H1 (cell line): ENCODE measurements at regions not wholly inside any gene's neighbourhood (a gene's known extent, or its start where the extent isn't known, plus 50 kb on each side); places are given as distances from the start of the nearest gene placed in this dataset.

Experiments used
- CTCF ChIA-PET: fragments of 300-600 bp; sonication (Branson Sonifier 250); formaldehyde crosslinking; loops from one replicate; lab custom pipeline; 2021; ENCODE audit not compliant: partially characterized antibody; lab: Charles Lee
- POLR2A ChIA-PET: fragments of 300-600 bp; sonication (Branson Sonifier 250); formaldehyde crosslinking; loops from one replicate; lab custom pipeline; 2021; ENCODE audit warnings: inconsistent platforms; ENCODE audit not compliant: partially characterized antibody; lab: Charles Lee
- DNase-seq, 2 experiments: peaks; one replicate each; pipeline versions ENCODE4 v3.0.0 to v3.0.0-alpha.2; 2010 to 2022; ENCODE audit warnings: low spot score in 2 of 2, low read depth in 1 of 2, mixed read lengths in 1 of 2
- FAIRE-seq: peaks from 2 replicates; lab custom pipeline; 2011; peaks lifted over from hg19 to GRCh38; lab: Jason Lieb, UNC
- H2AFZ ChIP-seq: 2 replicates; pipeline ENCODE4 v1.8.1; 2012; ENCODE audit warnings: low read length, inconsistent platforms
- H2AK5ac ChIP-seq: 2 replicates; pipeline ENCODE4 v1.6.1; 2013; ENCODE audit warnings: low read depth, low read length
- H2BK120ac ChIP-seq: replicated peaks from 2 replicates; pipeline ENCODE3; 2013; ENCODE audit warnings: low read depth, low read length, inconsistent platforms
- H2BK12ac ChIP-seq: 2 replicates; pipeline ENCODE4 v1.6.1; 2013; ENCODE audit warnings: low read depth, low read length
- H2BK15ac ChIP-seq: 2 replicates; pipeline ENCODE4 v1.6.1; 2013; ENCODE audit warnings: low read length
- H2BK20ac ChIP-seq: 2 replicates; pipeline ENCODE4 v1.6.1; 2013; ENCODE audit warnings: low read length
- H2BK5ac ChIP-seq: 2 replicates; pipeline ENCODE4 v1.6.1; 2013; ENCODE audit warnings: low read depth, low read length
- H3K14ac ChIP-seq: 2 replicates; pipeline ENCODE4 v1.6.1; 2013; ENCODE audit warnings: inconsistent platforms; ENCODE audit not compliant: insufficient read length
- H3K18ac ChIP-seq: 2 replicates; pipeline ENCODE4 v1.6.1; 2013; ENCODE audit warnings: low read length; ENCODE audit errors: extremely low read depth
- H3K23ac ChIP-seq: 2 replicates; pipeline ENCODE4 v1.6.1; 2013; ENCODE audit warnings: inconsistent platforms; ENCODE audit not compliant: insufficient read length
- H3K23me2 ChIP-seq: 2 replicates; pipeline ENCODE4 v1.6.1; 2013; ENCODE audit warnings: low read depth, low read length
- H3K27ac ChIP-seq: 2 replicates; pipeline ENCODE4 v1.6.1; 2011; ENCODE audit warnings: low read depth, low read length, inconsistent platforms
- H3K27me3 ChIP-seq, 4 experiments: replicated peaks in 1 of 4; 1 replicate in 1 of 4; 2 replicates in 3 of 4; pipeline versions ENCODE4 v1.6.1 to v1.8.1; 2011 to 2013; ENCODE audit warnings: low read length in 3 of 4, mild to moderate bottlenecking in 3 of 4, inconsistent platforms in 2 of 4, mixed read lengths in 2 of 4, moderate library complexity in 1 of 4; ENCODE audit not compliant: control insufficient read depth in 3 of 4, insufficient read depth in 3 of 4; ENCODE audit errors: extremely low read depth in 1 of 4
- H3K36me3 ChIP-seq, 4 experiments: 2 replicates each; pipeline versions ENCODE4 v1.6.1 to v1.8.1; 2011 to 2013; ENCODE audit warnings: mild to moderate bottlenecking in 4 of 4, low read length in 3 of 4, moderate library complexity in 2 of 4, control low read depth in 1 of 4, inconsistent platforms in 1 of 4; ENCODE audit not compliant: insufficient read depth in 4 of 4, control insufficient read depth in 2 of 4
- H3K4ac ChIP-seq: replicated peaks from 2 replicates; pipeline ENCODE3; 2013; ENCODE audit warnings: low read length, low read depth, mixed read lengths, inconsistent platforms; ENCODE audit not compliant: insufficient read length
- H3K4me1 ChIP-seq, 4 experiments: replicated peaks in 1 of 4; 1 replicate in 1 of 4; 2 replicates in 3 of 4; pipeline versions ENCODE4 v1.6.1 to v1.8.1; 2011 to 2013; ENCODE audit warnings: low read length in 3 of 4, inconsistent platforms in 2 of 4, mixed read lengths in 1 of 4; ENCODE audit not compliant: insufficient read depth in 4 of 4, control insufficient read depth in 3 of 4
- H3K4me2 ChIP-seq, 2 experiments: 2 replicates each; pipeline versions ENCODE4 v1.6.1 to v1.8.1; 2011 to 2013; ENCODE audit warnings: low read depth in 2 of 2, low read length in 2 of 2, control low read depth in 1 of 2, inconsistent platforms in 1 of 2, mild to moderate bottlenecking in 1 of 2; ENCODE audit not compliant: insufficient read depth in 1 of 2
- H3K4me3 ChIP-seq, 4 experiments: fragments of 200-600, 300-600 bp in 1 of 4; sonication (generic), shearing (Covaris generic), sonication (Bioruptor Twin) in 1 of 4; 2 replicates each; pipeline versions ENCODE4 v1.5.1 to v1.8.1; 2011 to 2016; ENCODE audit warnings: low read length in 4 of 4, low read depth in 3 of 4, control low read depth in 2 of 4, inconsistent platforms in 2 of 4, mild to moderate bottlenecking in 2 of 4, mixed read lengths in 1 of 4, moderate library complexity in 1 of 4; ENCODE audit not compliant: insufficient read depth in 2 of 4; ENCODE audit errors: extremely low read depth in 1 of 4
- H3K56ac ChIP-seq: replicated peaks from 2 replicates; pipeline ENCODE3; 2013; ENCODE audit warnings: low read depth, mild to moderate bottlenecking, mixed read lengths, low read length, inconsistent platforms; ENCODE audit not compliant: insufficient read length
- H3K79me1 ChIP-seq: 2 replicates; pipeline ENCODE4 v1.6.1; 2013; ENCODE audit warnings: low read depth, low read length, control low read depth
- H3K79me2 ChIP-seq, 2 experiments: 2 replicates each; pipeline versions ENCODE4 v1.6.1 to v1.8.1; 2012 to 2013; ENCODE audit warnings: low read length in 2 of 2, mild to moderate bottlenecking in 2 of 2, inconsistent platforms in 1 of 2; ENCODE audit not compliant: insufficient read depth in 2 of 2, control insufficient read depth in 1 of 2
- H3K9ac ChIP-seq, 4 experiments: replicated peaks in 1 of 4; 1 replicate in 1 of 4; 2 replicates in 3 of 4; pipeline versions ENCODE4 v1.6.1 to v1.8.1; 2011 to 2013; ENCODE audit warnings: low read depth in 3 of 4, low read length in 3 of 4, control low read depth in 2 of 4, mild to moderate bottlenecking in 2 of 4, moderate library complexity in 2 of 4, inconsistent platforms in 1 of 4; ENCODE audit errors: extremely low read depth in 1 of 4
- H3K9me3 ChIP-seq, 2 experiments: 2 replicates each; pipeline versions ENCODE4 v1.6.1 to v1.8.1; 2012 to 2013; ENCODE audit warnings: mild to moderate bottlenecking in 2 of 2, moderate library complexity in 2 of 2, control low read depth in 1 of 2, inconsistent platforms in 1 of 2, low read depth in 1 of 2, low read length in 1 of 2, mixed read lengths in 1 of 2; ENCODE audit not compliant: insufficient read depth in 2 of 2
- H4K20me1 ChIP-seq, 2 experiments: replicated peaks in 1 of 2; 2 replicates each; pipeline versions ENCODE3 to v1.8.1; 2011 to 2013; ENCODE audit warnings: inconsistent platforms in 2 of 2, low read length in 2 of 2, mild to moderate bottlenecking in 1 of 2; ENCODE audit not compliant: insufficient read depth in 2 of 2, control insufficient read depth in 1 of 2
- H4K5ac ChIP-seq: 2 replicates; pipeline ENCODE4 v1.6.1; 2013; ENCODE audit warnings: low read length, low read depth, mixed read lengths, inconsistent platforms; ENCODE audit not compliant: insufficient read length
- H4K8ac ChIP-seq: 2 replicates; pipeline ENCODE4 v1.8.0; 2013; ENCODE audit warnings: mild to moderate bottlenecking, moderate library complexity, low read length, inconsistent platforms; ENCODE audit not compliant: insufficient read depth; ENCODE audit errors: extremely low read depth
- H4K91ac ChIP-seq: replicated peaks from 2 replicates; pipeline ENCODE3; 2013; ENCODE audit warnings: low read length, mixed read lengths, inconsistent platforms; ENCODE audit not compliant: insufficient read length
- BRCA1 ChIP-seq: IDR thresholded peaks from 2 replicates; pipeline ENCODE4 v1.6.1; 2012; ENCODE audit warnings: low read depth, low read length, improper control_type of control experiment
- HDAC6 ChIP-seq: IDR thresholded peaks from one replicate; pipeline ENCODE4 v1.7.1; 2012; ENCODE audit warnings: low read depth, mild to moderate bottlenecking, inconsistent platforms, low read length, moderate library complexity
- NANOG ChIP-seq: IDR thresholded peaks from 2 replicates; pipeline ENCODE4 v1.6.1; 2011; ENCODE audit warnings: low read length, low read depth, mild to moderate bottlenecking, inconsistent platforms; ENCODE audit not compliant: insufficient read depth, poor library complexity, severe bottlenecking
- SRF ChIP-seq: IDR thresholded peaks from 2 replicates; pipeline ENCODE4 v1.6.1; 2011; ENCODE audit warnings: mild to moderate bottlenecking, low read depth, low read length, moderate library complexity
- TAF7 ChIP-seq: optimal IDR thresholded peaks from 2 replicates; pipeline ENCODE3; 2011; ENCODE audit warnings: low read depth, mild to moderate bottlenecking, inconsistent platforms, low read length, moderate library complexity, borderline replicate concordance
- TEAD4 ChIP-seq: IDR thresholded peaks from 2 replicates; pipeline ENCODE4 v1.6.1; 2012; ENCODE audit warnings: low read depth, low read length, inconsistent platforms, mixed read lengths
- ZNF274 ChIP-seq: IDR thresholded peaks from 2 replicates; pipeline ENCODE4 v1.7.0; 2012; ENCODE audit warnings: low read length, borderline replicate concordance; ENCODE audit errors: extremely low read depth

- Histone ChIP-seq H4K8ac (no peak overlapping the region), H2BK15ac (no peak overlapping the region), H4K20me1 (no peaks in the 10 kb centered on the region), H3K79me2 (no peaks in the 10 kb centered on the region), H2BK120ac (no peak overlapping the region), H2BK12ac (no peak overlapping the region), H3K14ac (no peak overlapping the region), H2BK20ac (no peak overlapping the region), H3K4me2 (no peak overlapping the region), H3K23me2 (no peaks in the 10 kb centered on the region), H3K36me3 (no peaks in the 10 kb centered on the region), H3K9me3 (no peaks in the 10 kb centered on the region), H3K23ac (no peak overlapping the region), H3K27me3 (no peaks in the 10 kb centered on the region), H2BK5ac (no peak overlapping the region), H3K4me3 (no peak overlapping the region), H3K18ac (no peak overlapping the region), H4K91ac (no peak overlapping the region), H2AFZ (no peak overlapping the region), H3K79me1 (no peaks in the 10 kb centered on the region), H3K4ac (no peak overlapping the region), H2AK5ac (no peak overlapping the region), H3K56ac (no peak overlapping the region), H3K4me1 (peaks cover 0 to under 1% (median 0%) of the 10 kb centered on the region in 4 experiments; a peak in 1 of 7 replicates), H3K27ac (no peak overlapping the region), H3K9ac (no peak overlapping the region), H4K5ac (no peak overlapping the region)
- ChIA-PET POLR2A (no interaction called here), CTCF (no interaction called here)
- TF ChIP-seq ZNF274 (no peak), SRF (no peak), HDAC6 (no peak), NANOG (no peak), TAF7 (no peak), BRCA1 (no peak), TEAD4 (no peak)
- FAIRE-seq (no peak), DNase-seq (no peak)
These were observed 374.6 kb upstream of the ARID1B start for GRCh38 chr6:156402628-156403027.
